ENCODE measurements at regions not wholly inside any gene's neighbourhood (a gene's known extent, or its start where the extent isn't known, plus 50 kb on each side); places are given as distances from the start of the nearest gene placed in this dataset.

DNA sequence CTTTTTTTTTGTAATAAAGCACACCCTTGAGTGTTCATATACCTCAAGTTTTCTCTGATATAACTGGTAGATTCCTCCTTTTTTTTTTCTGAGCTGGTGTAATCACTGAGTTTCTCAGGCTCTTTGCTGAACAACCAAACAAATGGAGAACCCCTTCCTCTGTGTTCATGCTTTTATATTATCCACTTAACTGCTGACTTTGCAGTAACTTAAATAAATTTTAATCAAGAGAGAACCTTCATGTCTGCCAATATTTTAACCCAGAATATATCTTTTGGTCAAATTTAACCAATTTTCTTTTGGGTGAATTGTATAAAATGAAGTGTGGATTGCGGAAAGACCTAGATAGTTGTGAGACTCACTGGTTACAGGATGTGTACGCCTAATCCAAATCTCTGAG lies 833.0 kb upstream of the COX7C start:
- TF ChIP-seq, protein P1, sequence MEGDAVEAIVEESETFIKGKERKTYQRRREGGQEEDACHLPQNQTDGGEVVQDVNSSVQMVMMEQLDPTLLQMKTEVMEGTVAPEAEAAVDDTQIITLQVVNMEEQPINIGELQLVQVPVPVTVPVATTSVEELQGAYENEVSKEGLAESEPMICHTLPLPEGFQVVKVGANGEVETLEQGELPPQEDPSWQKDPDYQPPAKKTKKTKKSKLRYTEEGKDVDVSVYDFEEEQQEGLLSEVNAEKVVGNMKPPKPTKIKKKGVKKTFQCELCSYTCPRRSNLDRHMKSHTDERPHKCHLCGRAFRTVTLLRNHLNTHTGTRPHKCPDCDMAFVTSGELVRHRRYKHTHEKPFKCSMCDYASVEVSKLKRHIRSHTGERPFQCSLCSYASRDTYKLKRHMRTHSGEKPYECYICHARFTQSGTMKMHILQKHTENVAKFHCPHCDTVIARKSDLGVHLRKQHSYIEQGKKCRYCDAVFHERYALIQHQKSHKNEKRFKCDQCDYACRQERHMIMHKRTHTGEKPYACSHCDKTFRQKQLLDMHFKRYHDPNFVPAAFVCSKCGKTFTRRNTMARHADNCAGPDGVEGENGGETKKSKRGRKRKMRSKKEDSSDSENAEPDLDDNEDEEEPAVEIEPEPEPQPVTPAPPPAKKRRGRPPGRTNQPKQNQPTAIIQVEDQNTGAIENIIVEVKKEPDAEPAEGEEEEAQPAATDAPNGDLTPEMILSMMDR (IDR thresholded peaks at IDR 0.05), result no peak
- DNase-seq (ENCODE audit: low spot score), result no peak

GRCh38 chr5:85813146-85813545 lies 804.6 kb upstream of the COX7C start:
- no peak overlapping the region for H3K4me3 ChIP-seq
- TF ChIP-seq, protein P1 (IDR thresholded peaks at IDR 0.05), result no peak
- no peak for DNase-seq (ENCODE audit: low spot score)

More for the DNA sequence above, 833.0 kb upstream of the COX7C start:
- H3K27ac ChIP-seq, result no peak overlapping the region
- H3K27me3 ChIP-seq, result no peaks in the 10 kb centered on the region
- no peak overlapping the region for H3K4me3 ChIP-seq
- no peaks in the 10 kb centered on the region for H3K9me3 ChIP-seq
- no peaks in the 10 kb centered on the region for H3K4me1 ChIP-seq
- H3K36me3 ChIP-seq, result no peaks in the 10 kb centered on the region

GRCh38 chr5:85814596-85814995 lies 803.1 kb upstream of the COX7C start:
- Histone ChIP-seq H3K4me3 (no peak overlapping the region), H3K4me1 (no peaks in the 10 kb centered on the region), H3K9me3 (no peaks in the 10 kb centered on the region), H3K27ac (no peak overlapping the region), H3K27me3 (no peaks in the 10 kb centered on the region), H3K36me3 (no peaks in the 10 kb centered on the region)
- TF ChIP-seq, protein P1 (IDR thresholded peaks at IDR 0.05), result no peak
- no peak for DNase-seq (ENCODE audit: low spot score)

More at GRCh38 chr5:85813146-85813545, 804.6 kb upstream of the COX7C start:
- no peaks in the 10 kb centered on the region for H3K4me1 ChIP-seq
- no peak overlapping the region for H3K27ac ChIP-seq
- H3K9me3 ChIP-seq, result no peaks in the 10 kb centered on the region
- H3K36me3 ChIP-seq, result no peaks in the 10 kb centered on the region
- no peaks in the 10 kb centered on the region for H3K27me3 ChIP-seq

- Histone ChIP-seq H3K9me3 (no peaks in the 10 kb centered on the region), H3K4me1 (no peaks in the 10 kb centered on the region), H3K4me3 (no peak overlapping the region), H3K36me3 (no peaks in the 10 kb centered on the region), H3K27me3 (no peaks in the 10 kb centered on the region), H3K27ac (no peak overlapping the region)
- TF ChIP-seq, protein P1 (IDR thresholded peaks at IDR 0.05), result no peak
- DNase-seq (ENCODE audit: low spot score), result no peak
Observed at GRCh38 chr5:85823462-85824426, 794.0 kb upstream of the COX7C start.

DNA sequence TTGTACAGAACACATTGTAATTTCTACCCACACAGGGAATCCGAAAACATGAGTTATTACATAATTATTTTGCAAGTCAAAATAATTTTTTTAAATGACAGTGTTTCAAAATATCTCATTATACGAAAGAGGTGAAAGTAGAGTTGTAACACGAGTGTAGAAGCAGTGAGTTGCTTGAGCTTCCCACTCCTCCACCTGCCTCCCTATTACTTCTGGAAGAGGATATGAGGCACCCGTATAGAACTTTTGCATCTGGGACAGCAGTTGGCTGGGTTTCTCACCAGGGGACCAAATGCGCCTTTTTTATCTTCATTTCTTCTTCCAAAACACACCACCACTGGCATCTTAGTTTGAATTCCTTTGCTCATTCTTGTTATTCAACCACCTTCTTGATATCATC lies 779.0 kb upstream of the COX7C start:
- TF ChIP-seq, protein P1 (IDR thresholded peaks at IDR 0.05), result no peak
- H3K27me3 ChIP-seq, result no peaks in the 10 kb centered on the region
- H3K4me1 ChIP-seq, result no peaks in the 10 kb centered on the region
- H3K27ac ChIP-seq, result no peak overlapping the region
- H3K36me3 ChIP-seq, result no peaks in the 10 kb centered on the region
- H3K4me3 ChIP-seq, result no peak overlapping the region
- DNase-seq (ENCODE audit: low spot score), result no peak
- no peaks in the 10 kb centered on the region for H3K9me3 ChIP-seq

Data from right atrium auricular region (tissue), 2 donors.